HUES64 (cell line): ENCODE measurements at regions not wholly inside any gene's neighbourhood (a gene's known extent, or its start where the extent isn't known, plus 50 kb on each side); places are given as distances from the start of the nearest gene placed in this dataset.

ENCODE experiments used
- H3K27ac ChIP-seq: 2 replicates; pipeline ENCODE4 v1.7.0; 2013; ENCODE audit warnings: low read depth, low read length, inconsistent platforms
- H3K27me3 ChIP-seq: 2 replicates; pipeline ENCODE4 v1.6.1; 2013; ENCODE audit warnings: mild to moderate bottlenecking, low read length; ENCODE audit not compliant: insufficient read depth
- H3K36me3 ChIP-seq: 2 replicates; pipeline ENCODE4 v1.6.1; 2013; ENCODE audit warnings: mild to moderate bottlenecking, low read length; ENCODE audit not compliant: insufficient read depth
- H3K4me1 ChIP-seq: 2 replicates; pipeline ENCODE4 v1.6.1; 2013; ENCODE audit warnings: mild to moderate bottlenecking, low read length, moderate library complexity; ENCODE audit not compliant: insufficient read depth
- H3K4me3 ChIP-seq: 2 replicates; pipeline ENCODE4 v1.5.1; 2013; ENCODE audit warnings: mild to moderate bottlenecking, low read length, moderate library complexity
- H3K9ac ChIP-seq: 2 replicates; pipeline ENCODE4 v1.6.1; 2013; ENCODE audit warnings: mild to moderate bottlenecking, low read depth, low read length
- H3K9me3 ChIP-seq: 2 replicates; pipeline ENCODE4 v1.6.1; 2013; ENCODE audit warnings: low read depth, low read length; ENCODE audit not compliant: insufficient read depth
- WGBS: fragments of 150-250, 120-280 bp; methylation state at CpG from one replicate; pipeline ENCODE4 v1.1.7; 2013; ENCODE audit warnings: missing lambda C conversion rate; 5-methylcytosine and 5-hydroxymethylcytosine counted together

GRCh38 chr2:2613279-2614199 is 282.5 kb upstream of the MYT1L start:
- Histone ChIP-seq H3K36me3 (no peaks in the 10 kb centered on the region), H3K27me3 (no peaks in the 10 kb centered on the region; the same call in 1 of the 2 replicates), H3K4me1 (0 out of 2 replicates have a peak, but pooled peaks cover 3% of the 10 kb centered on the region), H3K27ac (no peak overlapping the region), H3K9me3 (peaks cover 12% of the 10 kb centered on the region; the same call in 1 of the 2 replicates), H3K4me3 (peak overlapping the region; percentile 46), H3K9ac (peak overlapping the region; percentile 17; the same call in 1 of the 2 replicates)
- 17% methylated on average over 34 of the region's 34 CpGs for WGBS

GRCh38 chr2:2610751-2611150 is 279.7 kb upstream of the MYT1L start:
- Histone ChIP-seq H3K27ac (no peak overlapping the region), H3K4me3 (no peak overlapping the region), H3K36me3 (no peaks in the 10 kb centered on the region), H3K27me3 (no peaks in the 10 kb centered on the region), H3K9ac (no peak overlapping the region), H3K4me1 (0 out of 2 replicates have a peak, but pooled peaks cover 3% of the 10 kb centered on the region), H3K9me3 (peaks cover 12% of the 10 kb centered on the region; the same call in 1 of the 2 replicates)

DNA sequence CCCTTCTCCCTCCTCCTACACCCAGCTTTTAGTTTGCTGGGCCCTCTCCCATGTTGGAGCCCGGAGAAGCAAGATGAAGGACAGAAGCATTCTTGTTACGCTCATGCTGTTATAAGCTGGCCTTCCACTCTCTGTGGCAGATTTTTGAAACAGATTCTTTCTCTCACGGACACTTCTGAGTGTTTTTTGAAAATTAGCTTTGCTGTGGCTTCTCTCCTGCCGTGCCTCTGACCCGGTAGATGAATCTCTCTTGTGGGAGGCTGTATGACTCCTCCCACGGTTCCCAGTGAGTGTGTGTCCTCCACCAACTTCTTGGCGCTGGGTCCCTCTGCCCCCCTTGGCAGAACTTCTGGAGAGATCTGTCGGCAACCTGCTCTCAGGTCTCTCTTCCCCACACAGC is 269.3 kb upstream of the MYT1L start:
- 84% methylated on average over 8 of the region's 8 CpGs for WGBS
- H3K9me3 ChIP-seq: no peaks in the 10 kb centered on the region
- H3K36me3 ChIP-seq: no peaks in the 10 kb centered on the region
- H3K4me1 ChIP-seq: peaks cover 6% of the 10 kb centered on the region; the same call in 1 of the 2 replicates
- H3K27ac ChIP-seq: no peak overlapping the region
- no peak overlapping the region for H3K9ac ChIP-seq
- H3K4me3 ChIP-seq: no peak overlapping the region
- no peaks in the 10 kb centered on the region for H3K27me3 ChIP-seq

DNA sequence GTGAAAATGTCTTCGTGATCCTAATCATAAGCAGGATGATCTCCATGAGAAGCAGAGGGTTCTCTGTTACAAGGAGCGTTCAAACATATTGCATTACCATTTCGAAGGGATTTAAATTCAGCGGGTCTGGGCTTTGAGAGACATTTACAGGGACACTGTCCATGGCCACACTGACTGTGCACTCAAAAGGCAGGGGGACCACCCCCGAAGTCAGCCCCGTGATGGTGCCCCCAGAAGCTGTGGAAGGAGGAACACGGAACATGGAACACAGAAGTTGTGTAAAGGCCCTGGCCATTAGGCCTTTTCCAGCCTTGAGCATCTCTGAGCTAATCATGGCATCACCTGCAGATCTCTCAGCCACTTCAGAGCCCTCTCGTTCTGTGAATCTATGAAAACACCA is 268.4 kb upstream of the MYT1L start:
- Histone ChIP-seq H3K9me3 (no peaks in the 10 kb centered on the region), H3K4me1 (peaks cover 6% of the 10 kb centered on the region; the same call in 1 of the 2 replicates), H3K27ac (no peak overlapping the region), H3K9ac (no peak overlapping the region), H3K27me3 (no peaks in the 10 kb centered on the region), H3K4me3 (no peak overlapping the region), H3K36me3 (no peaks in the 10 kb centered on the region)
- WGBS: 93% methylated on average over 8 of the region's 8 CpGs

GRCh38 chr2:2597712-2598111 is 266.6 kb upstream of the MYT1L start:
- H3K27me3 ChIP-seq: no peaks in the 10 kb centered on the region
- no peaks in the 10 kb centered on the region for H3K36me3 ChIP-seq
- no peak overlapping the region for H3K9ac ChIP-seq
- no peak overlapping the region for H3K4me3 ChIP-seq
- no peaks in the 10 kb centered on the region for H3K9me3 ChIP-seq
- 83% methylated on average over 2 of the region's 2 CpGs for WGBS
- peaks cover 6% of the 10 kb centered on the region; the same call in 1 of the 2 replicates for H3K4me1 ChIP-seq
- H3K27ac ChIP-seq: no peak overlapping the region

DNA sequence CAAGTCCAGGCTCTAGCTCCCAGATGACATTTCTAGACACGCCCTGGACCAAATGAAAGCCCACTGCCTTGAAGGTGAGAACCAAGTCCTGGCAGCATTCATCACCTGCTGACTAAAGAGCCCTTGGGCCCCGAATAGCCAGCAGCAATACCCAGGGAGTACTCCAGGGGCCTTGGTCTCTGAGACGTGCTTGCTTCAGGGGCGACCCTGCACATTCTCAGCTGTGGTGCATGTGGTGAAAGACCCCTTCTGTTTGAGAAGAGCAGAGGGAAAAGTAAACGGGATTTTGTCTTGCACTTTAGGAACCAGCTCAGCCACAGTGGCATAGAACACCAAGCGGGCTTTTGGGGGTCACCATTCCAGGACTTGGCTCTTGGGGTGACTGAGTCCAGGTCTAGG is 260.5 kb upstream of the MYT1L start:
- 93% methylated on average over 6 of the region's 6 CpGs for WGBS
- Histone ChIP-seq H3K9ac (no peak overlapping the region), H3K4me1 (no peaks in the 10 kb centered on the region), H3K27ac (no peak overlapping the region), H3K36me3 (no peaks in the 10 kb centered on the region), H3K27me3 (no peaks in the 10 kb centered on the region), H3K9me3 (no peaks in the 10 kb centered on the region), H3K4me3 (no peak overlapping the region)

GRCh38 chr2:2590841-2591541 is 259.9 kb upstream of the MYT1L start:
- 93% methylated on average over 4 of the region's 4 CpGs for WGBS
- Histone ChIP-seq H3K4me1 (no peaks in the 10 kb centered on the region), H3K4me3 (no peak overlapping the region), H3K27ac (no peak overlapping the region), H3K9ac (no peak overlapping the region), H3K27me3 (no peaks in the 10 kb centered on the region), H3K9me3 (no peaks in the 10 kb centered on the region), H3K36me3 (no peaks in the 10 kb centered on the region)

DNA sequence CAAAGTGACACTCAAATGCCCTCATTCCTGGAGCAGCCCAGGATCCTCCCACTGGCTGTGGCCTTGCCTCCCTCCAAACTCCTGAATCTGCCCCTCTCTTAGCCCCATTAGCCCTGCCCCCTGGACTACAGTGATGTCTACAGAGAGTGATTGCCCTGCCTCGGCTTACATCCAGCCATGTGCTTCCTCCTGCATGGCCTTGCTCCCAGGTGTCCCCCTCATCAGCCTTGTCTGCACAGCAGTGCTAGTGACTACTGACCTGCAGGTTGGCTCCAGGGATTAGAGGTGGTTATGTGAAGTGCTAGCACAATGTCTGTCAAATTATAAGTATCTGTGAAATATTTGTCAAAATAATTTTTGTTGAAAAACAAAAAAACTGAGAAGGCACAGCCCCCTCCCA is 259.1 kb upstream of the MYT1L start:
- 96% methylated on average over 1 of the region's 1 CpG for WGBS
- Histone ChIP-seq H3K27ac (no peak overlapping the region), H3K36me3 (no peaks in the 10 kb centered on the region), H3K9me3 (no peaks in the 10 kb centered on the region), H3K27me3 (no peaks in the 10 kb centered on the region), H3K4me1 (no peaks in the 10 kb centered on the region), H3K9ac (no peak overlapping the region), H3K4me3 (no peak overlapping the region)

GRCh38 chr2:2588777-2589176 is 257.7 kb upstream of the MYT1L start:
- WGBS: 94% methylated on average over 4 of the region's 4 CpGs
- no peak overlapping the region for H3K27ac ChIP-seq
- no peaks in the 10 kb centered on the region for H3K27me3 ChIP-seq

DNA sequence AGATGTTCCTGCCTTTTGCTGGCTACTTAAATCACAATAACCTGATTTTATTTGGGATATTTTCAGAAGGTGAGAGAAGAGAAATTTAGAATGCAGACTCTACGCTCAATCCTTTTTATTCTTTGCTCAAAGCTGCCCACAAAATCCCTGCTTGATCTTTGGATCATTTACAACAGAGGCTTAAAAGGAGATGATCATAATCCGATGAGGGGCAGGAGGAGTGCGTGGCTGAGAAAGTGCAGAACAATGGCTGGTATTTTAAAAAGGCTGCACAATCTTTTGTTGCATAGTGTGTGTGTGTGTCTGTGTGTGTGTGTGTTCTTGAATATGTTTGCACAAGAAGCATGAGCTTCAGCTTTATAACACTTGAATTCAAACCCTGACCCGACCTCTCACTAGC is 256.3 kb upstream of the MYT1L start:
- no peak overlapping the region for H3K4me3 ChIP-seq
- no peak overlapping the region for H3K27ac ChIP-seq
- H3K4me1 ChIP-seq: no peaks in the 10 kb centered on the region
- H3K36me3 ChIP-seq: no peaks in the 10 kb centered on the region
- no peaks in the 10 kb centered on the region for H3K9me3 ChIP-seq
- no peak overlapping the region for H3K9ac ChIP-seq
- WGBS: 96% methylated on average over 4 of the region's 4 CpGs
- H3K27me3 ChIP-seq: no peaks in the 10 kb centered on the region

More at GRCh38 chr2:2588777-2589176, 257.7 kb upstream of the MYT1L start:
- Histone ChIP-seq H3K9ac (no peak overlapping the region), H3K9me3 (no peaks in the 10 kb centered on the region), H3K4me1 (no peaks in the 10 kb centered on the region), H3K4me3 (no peak overlapping the region), H3K36me3 (no peaks in the 10 kb centered on the region)

GRCh38 chr2:2586931-2587330 is 255.9 kb upstream of the MYT1L start:
- Histone ChIP-seq H3K27me3 (no peaks in the 10 kb centered on the region), H3K4me1 (no peaks in the 10 kb centered on the region), H3K4me3 (no peak overlapping the region), H3K9ac (no peak overlapping the region), H3K36me3 (no peaks in the 10 kb centered on the region), H3K9me3 (no peaks in the 10 kb centered on the region), H3K27ac (no peak overlapping the region)
- 93% methylated on average over 9 of the region's 9 CpGs for WGBS
